Neuronal stem cell (in vitro differentiated cells): ENCODE measurements at regions not wholly inside any gene's neighbourhood (a gene's known extent, or its start where the extent isn't known, plus 50 kb on each side); places are given as distances from the start of the nearest gene placed in this dataset.

Experiments used
- DNase-seq: peaks from one replicate; pipeline ENCODE4 v3.0.0-alpha.2; 2013; ENCODE audit warnings: low spot score
- H2AFZ ChIP-seq: one replicate; pipeline ENCODE4 v1.6.1; 2013; ENCODE audit warnings: mild to moderate bottlenecking, low read length, inconsistent platforms
- H2AK5ac ChIP-seq: 2 replicates; pipeline ENCODE4 v1.6.1; 2013; ENCODE audit warnings: low read depth, mild to moderate bottlenecking, inconsistent platforms, low read length, moderate library complexity, mixed read lengths
- H2BK120ac ChIP-seq: 2 replicates; pipeline ENCODE4 v1.6.1; 2013; ENCODE audit warnings: low read depth, mild to moderate bottlenecking, inconsistent platforms, low read length, moderate library complexity, mixed read lengths
- H2BK12ac ChIP-seq: one replicate; pipeline ENCODE4 v1.6.1; 2013; ENCODE audit warnings: low read length, inconsistent platforms
- H2BK15ac ChIP-seq: 2 replicates; pipeline ENCODE4 v1.6.1; 2013; ENCODE audit warnings: mild to moderate bottlenecking, low read length, inconsistent platforms, mixed read lengths
- H2BK5ac ChIP-seq: one replicate; pipeline ENCODE4 v1.6.1; 2013; ENCODE audit warnings: inconsistent platforms, mild to moderate bottlenecking, low read length, moderate library complexity
- H3K14ac ChIP-seq: one replicate; pipeline ENCODE4 v1.6.1; 2013; ENCODE audit warnings: low read length, inconsistent platforms
- H3K18ac ChIP-seq: 2 replicates; pipeline ENCODE4 v1.6.1; 2013; ENCODE audit warnings: low read length, inconsistent platforms
- H3K23ac ChIP-seq: 2 replicates; pipeline ENCODE4 v1.6.1; 2013; ENCODE audit warnings: low read depth, mild to moderate bottlenecking, mixed read lengths, low read length, inconsistent platforms; ENCODE audit not compliant: poor library complexity
- H3K27ac ChIP-seq: replicated peaks from 3 replicates; pipeline ENCODE4 v1.5.1; 2013; ENCODE audit warnings: low read length, inconsistent platforms
- H3K27me3 ChIP-seq, 3 experiments: 2 replicates each; pipeline ENCODE4 v1.6.1; 2013; ENCODE audit warnings: low read length in 3 of 3, mild to moderate bottlenecking in 2 of 3, inconsistent platforms in 1 of 3, low read depth in 1 of 3, mixed read lengths in 1 of 3, moderate library complexity in 1 of 3; ENCODE audit not compliant: control insufficient read depth in 3 of 3, insufficient read depth in 3 of 3
- H3K36me3 ChIP-seq, 2 donors: replicated peaks in 1 of 2; 2 replicates each; pipeline ENCODE4 v1.6.1; 2013; ENCODE audit warnings: low read length in 2 of 2; ENCODE audit not compliant: control insufficient read depth in 2 of 2, insufficient read depth in 2 of 2
- H3K4ac ChIP-seq: 2 replicates; pipeline ENCODE4 v1.6.1; 2013; ENCODE audit warnings: inconsistent platforms, mild to moderate bottlenecking, low read length, moderate library complexity
- H3K4me1 ChIP-seq, 2 donors: 1 replicate in 1 of 2; 2 replicates in 1 of 2; pipeline ENCODE4 v1.6.1; 2013; ENCODE audit warnings: low read length in 2 of 2, low read depth in 1 of 2; ENCODE audit not compliant: control insufficient read depth in 2 of 2, insufficient read depth in 1 of 2
- H3K4me2 ChIP-seq: one replicate; pipeline ENCODE4 v1.6.1; 2013; ENCODE audit warnings: mild to moderate bottlenecking, low read length, inconsistent platforms; ENCODE audit not compliant: insufficient read depth, poor library complexity, severe bottlenecking
- H3K4me3 ChIP-seq, 2 donors: 2 replicates each; pipeline ENCODE4 v1.5.1; 2013; ENCODE audit warnings: low read length in 2 of 2, mild to moderate bottlenecking in 2 of 2, inconsistent platforms in 1 of 2, moderate library complexity in 1 of 2
- H3K79me1 ChIP-seq: one replicate; pipeline ENCODE4 v1.6.1; 2013; ENCODE audit warnings: low read depth, mild to moderate bottlenecking, inconsistent platforms, low read length, moderate library complexity
- H3K9ac ChIP-seq: one replicate; pipeline ENCODE4 v1.6.1; 2013; ENCODE audit warnings: mild to moderate bottlenecking, low read depth, low read length, inconsistent platforms; ENCODE audit not compliant: poor library complexity
- H3K9me3 ChIP-seq, 2 donors: replicated peaks in 1 of 2; 2 replicates each; pipeline versions ENCODE3 to v1.6.1; 2013; ENCODE audit warnings: low read length in 2 of 2, mild to moderate bottlenecking in 2 of 2, inconsistent platforms in 1 of 2, low read depth in 1 of 2, mixed read lengths in 1 of 2, moderate library complexity in 1 of 2; ENCODE audit not compliant: control insufficient read depth in 2 of 2, insufficient read depth in 1 of 2
- H4K8ac ChIP-seq: one replicate; pipeline ENCODE4 v1.6.1; 2013; ENCODE audit warnings: low read depth, mild to moderate bottlenecking, inconsistent platforms, low read length, moderate library complexity
- H4K91ac ChIP-seq: one replicate; pipeline ENCODE4 v1.6.1; 2013; ENCODE audit warnings: low read length, low read depth, mild to moderate bottlenecking, inconsistent platforms; ENCODE audit not compliant: poor library complexity
- WGBS, 2 donors: extraction: QIAGEN DNeasy Blood & Tissue Kit; methylation state at CpG; one replicate each; pipeline ENCODE4 v1.1.7; 2013; ENCODE audit warnings: missing lambda C conversion rate in 2 of 2, mixed read lengths in 1 of 2; ENCODE audit not compliant: insufficient read length in 2 of 2, insufficient replicate concordance in 1 of 2; ENCODE audit errors: extremely low coverage in 2 of 2; 5-methylcytosine and 5-hydroxymethylcytosine counted together

- Histone ChIP-seq H3K9me3 (no peaks in the 10 kb centered on the region), H3K23ac (no peak overlapping the region), H3K79me1 (no peaks in the 10 kb centered on the region), H2BK15ac (no peak overlapping the region), H3K4ac (no peak overlapping the region), H3K27ac (no peak overlapping the region), H3K14ac (no peak overlapping the region), H3K4me2 (no peak overlapping the region), H2BK12ac (no peak overlapping the region), H3K4me3 (no peak overlapping the region), H3K9ac (no peak overlapping the region), H3K4me1 (no peaks in the 10 kb centered on the region), H4K8ac (no peak overlapping the region), H4K91ac (no peak overlapping the region), H2BK120ac (no peak overlapping the region), H2BK5ac (no peak overlapping the region), H3K27me3 (no peaks in the 10 kb centered on the region), H3K18ac (no peak overlapping the region), H3K36me3 (no peaks in the 10 kb centered on the region), H2AFZ (no peak overlapping the region), H2AK5ac (no peak overlapping the region)
- DNase-seq, result no peak
Measured at GRCh38 chr6:155654474-155654873, 198.8 kb upstream of the NOX3 start.

DNA sequence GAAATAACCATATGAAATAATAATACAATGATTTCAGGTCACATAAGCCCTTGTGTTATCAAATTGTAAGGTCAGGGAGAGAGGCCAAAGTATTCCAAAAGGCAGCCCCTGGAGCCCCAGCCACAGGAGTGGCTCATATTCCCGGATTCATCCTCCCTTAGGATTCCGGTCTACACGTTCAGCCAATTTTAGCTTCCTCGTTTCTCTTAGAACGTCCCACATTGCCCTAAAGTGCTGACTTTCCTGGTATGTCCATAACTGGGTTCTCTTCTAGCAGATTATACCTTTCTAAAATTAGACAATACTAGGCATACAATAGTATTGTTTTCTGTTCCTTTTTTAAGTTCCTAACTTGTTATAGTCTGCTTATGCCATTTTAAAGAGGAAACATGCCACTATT lies 192.7 kb upstream of the NOX3 start:
- Histone ChIP-seq H3K79me1 (no peaks in the 10 kb centered on the region), H3K23ac (no peak overlapping the region), H3K4me3 (no peak overlapping the region), H2AK5ac (no peak overlapping the region), H3K9me3 (no peaks in the 10 kb centered on the region), H2BK12ac (no peak overlapping the region), H3K4me2 (no peak overlapping the region), H3K9ac (no peak overlapping the region), H2BK15ac (no peak overlapping the region), H3K27ac (no peak overlapping the region), H4K91ac (no peak overlapping the region), H2BK120ac (no peak overlapping the region), H4K8ac (no peak overlapping the region), H2AFZ (no peak overlapping the region), H2BK5ac (no peak overlapping the region), H3K4ac (no peak overlapping the region), H3K4me1 (no peaks in the 10 kb centered on the region), H3K18ac (no peak overlapping the region), H3K36me3 (no peaks in the 10 kb centered on the region), H3K27me3 (no peaks in the 10 kb centered on the region), H3K14ac (no peak overlapping the region)
- no CpG with 5 or more reads among the region's 5 CpGs for WGBS, 2 donors
- no peak for DNase-seq

- no peak overlapping the region for H2BK12ac ChIP-seq
- no peak overlapping the region for H4K8ac ChIP-seq
- H3K4me1 ChIP-seq, result no peaks in the 10 kb centered on the region
- no peak overlapping the region for H2BK5ac ChIP-seq
- H3K18ac ChIP-seq, result no peak overlapping the region
- H3K36me3 ChIP-seq, result no peaks in the 10 kb centered on the region
- H4K91ac ChIP-seq, result no peak overlapping the region
- H2AFZ ChIP-seq, result no peak overlapping the region
- H3K14ac ChIP-seq, result no peak overlapping the region
- H3K4ac ChIP-seq, result no peak overlapping the region
- H2BK15ac ChIP-seq, result no peak overlapping the region
- H3K27me3 ChIP-seq, result no peaks in the 10 kb centered on the region
- no peak for DNase-seq
- no peaks in the 10 kb centered on the region for H3K79me1 ChIP-seq
- H3K4me3 ChIP-seq, result no peak overlapping the region
- no peak overlapping the region for H2BK120ac ChIP-seq
- H3K9me3 ChIP-seq, result no peaks in the 10 kb centered on the region
- no peak overlapping the region for H2AK5ac ChIP-seq
- no peak overlapping the region for H3K27ac ChIP-seq
- no peak overlapping the region for H3K4me2 ChIP-seq
- H3K23ac ChIP-seq, result no peak overlapping the region
- no peak overlapping the region for H3K9ac ChIP-seq
Measured at GRCh38 chr6:155647354-155647753, 191.7 kb upstream of the NOX3 start.

DNA sequence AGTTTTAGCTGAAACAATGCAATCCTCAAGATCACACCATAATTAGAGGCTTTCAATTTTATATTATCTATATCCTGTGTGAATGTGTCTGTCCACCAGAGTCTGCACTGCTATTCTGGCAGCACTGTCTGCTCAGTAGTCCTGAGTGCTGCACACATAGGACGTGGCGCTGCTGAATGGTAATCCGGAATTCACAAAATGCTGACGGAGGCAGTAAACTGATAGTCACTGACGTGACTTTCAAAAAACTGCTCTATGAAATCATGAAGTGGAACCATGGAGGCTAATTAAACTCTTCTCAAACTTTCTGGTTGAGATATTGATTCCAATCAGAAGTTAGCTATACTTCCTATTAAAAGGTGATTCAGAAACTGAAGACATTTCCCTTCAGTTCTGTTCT lies 190.8 kb upstream of the NOX3 start:
- Histone ChIP-seq H3K27me3 (no peaks in the 10 kb centered on the region), H2AK5ac (no peak overlapping the region), H4K91ac (no peak overlapping the region), H3K4me3 (no peak overlapping the region), H3K9ac (no peak overlapping the region), H3K18ac (no peak overlapping the region), H3K4me1 (no peaks in the 10 kb centered on the region), H2BK120ac (no peak overlapping the region), H3K27ac (no peak overlapping the region), H3K4ac (no peak overlapping the region), H4K8ac (no peak overlapping the region), H2BK15ac (no peak overlapping the region), H3K36me3 (no peaks in the 10 kb centered on the region), H2AFZ (no peak overlapping the region), H3K79me1 (no peaks in the 10 kb centered on the region), H3K23ac (no peak overlapping the region), H3K9me3 (no peaks in the 10 kb centered on the region), H3K4me2 (no peak overlapping the region), H2BK12ac (no peak overlapping the region), H3K14ac (no peak overlapping the region), H2BK5ac (no peak overlapping the region)
- WGBS, 2 donors, result no CpG with 5 or more reads among the region's 5 CpGs
- DNase-seq, result no peak
